ENCODE measurements at regions not wholly inside any gene's neighbourhood (a gene's known extent, or its start where the extent isn't known, plus 50 kb on each side); places are given as distances from the start of the nearest gene placed in this dataset.

- no peak for ATAC-seq
- Histone ChIP-seq H3K9me3 (no peaks in the 10 kb centered on the region), H3K4me3 (no peak overlapping the region), H3K27me3 (no peaks in the 10 kb centered on the region), H3K36me3 (replicated peaks in 1 of 2; ENCODE audit: insufficient read depth in 1 of 2, low read depth in 2 of 2) (no peaks in the 10 kb centered on the region), H3K4me1 (no peaks in the 10 kb centered on the region), H3K27ac (no peak overlapping the region)
- intact Hi-C loops (cut with DNase I): no loop called here
- no peak for TF ChIP-seq CTCF (IDR thresholded peaks at IDR 0.05)
- TF ChIP-seq POLR2A (IDR thresholded peaks at IDR 0.05): no peak
- WGBS, 2 donors: 49 to 51% methylated on average over 3 of the region's 3 CpGs
- no peak for DNase-seq
Observed at GRCh38 chr9:119829748-119830147, 460.5 kb upstream of the BRINP1 start.

GRCh38 chr9:119829186-119829585 lies 460.0 kb upstream of the BRINP1 start:
- no peak overlapping the region for H3K4me3 ChIP-seq
- H3K36me3 ChIP-seq (replicated peaks in 1 of 2; ENCODE audit: insufficient read depth in 1 of 2, low read depth in 2 of 2): no peaks in the 10 kb centered on the region
- H3K27me3 ChIP-seq: no peaks in the 10 kb centered on the region
- DNase-seq (no peak), ATAC-seq (no peak)
- intact Hi-C loops (cut with DNase I): no loop called here
- TF ChIP-seq CTCF (IDR thresholded peaks at IDR 0.05): no peak
- TF ChIP-seq POLR2A (IDR thresholded peaks at IDR 0.05): no peak
- 51 to 73% methylated on average over 2 of the region's 2 CpGs for WGBS, 2 donors
- no peaks in the 10 kb centered on the region for H3K9me3 ChIP-seq
- H3K27ac ChIP-seq: no peak overlapping the region
- H3K4me1 ChIP-seq: no peaks in the 10 kb centered on the region

GRCh38 chr9:119827526-119827925 lies 458.3 kb upstream of the BRINP1 start:
- intact Hi-C loops (cut with DNase I): no loop called here
- Histone ChIP-seq H3K4me3 (no peak overlapping the region), H3K36me3 (replicated peaks in 1 of 2; ENCODE audit: insufficient read depth in 1 of 2, low read depth in 2 of 2) (no peaks in the 10 kb centered on the region), H3K4me1 (no peaks in the 10 kb centered on the region), H3K27ac (no peak overlapping the region), H3K27me3 (no peaks in the 10 kb centered on the region), H3K9me3 (no peaks in the 10 kb centered on the region)
- ATAC-seq (no peak), DNase-seq (no peak)
- TF ChIP-seq POLR2A (IDR thresholded peaks at IDR 0.05) (no peak), CTCF (IDR thresholded peaks at IDR 0.05) (no peak)
- 57 to 60% methylated on average over 4 of the region's 4 CpGs for WGBS, 2 donors

GRCh38 chr9:119827126-119827525 lies 457.9 kb upstream of the BRINP1 start:
- Histone ChIP-seq H3K4me1 (no peaks in the 10 kb centered on the region), H3K27ac (no peak overlapping the region), H3K27me3 (no peaks in the 10 kb centered on the region), H3K36me3 (replicated peaks in 1 of 2; ENCODE audit: insufficient read depth in 1 of 2, low read depth in 2 of 2) (no peaks in the 10 kb centered on the region), H3K9me3 (no peaks in the 10 kb centered on the region), H3K4me3 (no peak overlapping the region)
- TF ChIP-seq POLR2A (IDR thresholded peaks at IDR 0.05) (no peak), CTCF (IDR thresholded peaks at IDR 0.05) (no peak)
- no peak for DNase-seq
- ATAC-seq: no peak
- intact Hi-C loops (cut with DNase I): no loop called here
- WGBS, 2 donors: 36 to 38% methylated on average over 4 of the region's 4 CpGs

GRCh38 chr9:119818726-119819435 lies 449.6 kb upstream of the BRINP1 start:
- no peaks in the 10 kb centered on the region for H3K27me3 ChIP-seq
- WGBS, 2 donors: 58 to 76% methylated on average over 5 of the region's 5 CpGs
- ATAC-seq (no peak), DNase-seq (no peak)
- no peaks in the 10 kb centered on the region for H3K4me1 ChIP-seq
- no peak for TF ChIP-seq CTCF (IDR thresholded peaks at IDR 0.05)
- no peak for TF ChIP-seq POLR2A (IDR thresholded peaks at IDR 0.05)
- H3K9me3 ChIP-seq: no peaks in the 10 kb centered on the region
- H3K4me3 ChIP-seq: no peak overlapping the region
- intact Hi-C loops (cut with DNase I): no loop called here
- no peak overlapping the region for H3K27ac ChIP-seq
- H3K36me3 ChIP-seq (replicated peaks in 1 of 2; ENCODE audit: insufficient read depth in 1 of 2, low read depth in 2 of 2): no peaks in the 10 kb centered on the region
